DND-41 (cell line): ENCODE measurements at regions not wholly inside any gene's neighbourhood (a gene's known extent, or its start where the extent isn't known, plus 50 kb on each side); places are given as distances from the start of the nearest gene placed in this dataset.

Experiments used
- ATAC-seq: fragments of 200-7000 bp; cut with Tn5 transposase; 3 replicates; pipeline ENCODE4 v1.9.1; 2021; ENCODE audit warnings: low read depth; ENCODE audit not compliant: insufficient read depth
- DNase-seq: peaks from one replicate; pipeline ENCODE4 v3.0.0-alpha.2; 2020
- H2AFZ ChIP-seq: 2 replicates; pipeline ENCODE4 v1.6.0; 2012; ENCODE audit warnings: low read depth, low read length
- H3K27ac ChIP-seq: 2 replicates; pipeline ENCODE4 v1.5.1; 2012; ENCODE audit warnings: low read length, inconsistent platforms
- H3K27me3 ChIP-seq: fragments of 200-600 bp; sonication (generic); 2 replicates; pipeline ENCODE4 v1.6.0; 2012; ENCODE audit warnings: low read length, mild to moderate bottlenecking, inconsistent platforms; ENCODE audit not compliant: insufficient read depth, poor library complexity
- H3K36me3 ChIP-seq: 2 replicates; pipeline ENCODE4 v1.5.1; 2012; ENCODE audit warnings: low read length, inconsistent platforms; ENCODE audit not compliant: insufficient read depth
- H3K4me1 ChIP-seq: 2 replicates; pipeline ENCODE4 v1.5.1; 2012; ENCODE audit warnings: mild to moderate bottlenecking, low read length; ENCODE audit not compliant: insufficient read depth
- H3K4me2 ChIP-seq: 2 replicates; pipeline ENCODE4 v1.6.0; 2012; ENCODE audit warnings: mild to moderate bottlenecking, moderate library complexity, low read length, inconsistent platforms; ENCODE audit not compliant: insufficient read depth
- H3K4me3 ChIP-seq, 2 experiments: fragments of 200-600 bp in 1 of 2; shearing (Covaris generic) in 1 of 2; 2 replicates each; pipeline ENCODE4 v1.5.1; 2012 to 2016; ENCODE audit warnings: inconsistent platforms in 2 of 2, low read length in 2 of 2, mild to moderate bottlenecking in 2 of 2, low read depth in 1 of 2, moderate library complexity in 1 of 2
- H3K79me2 ChIP-seq: 2 replicates; pipeline ENCODE4 v1.6.0; 2012; ENCODE audit warnings: low read length, inconsistent platforms; ENCODE audit not compliant: insufficient read depth
- H3K9ac ChIP-seq: 2 replicates; pipeline ENCODE4 v1.6.0; 2012; ENCODE audit warnings: low read depth, mild to moderate bottlenecking, inconsistent platforms, low read length, moderate library complexity
- H3K9me3 ChIP-seq: 2 replicates; pipeline ENCODE4 v1.5.1; 2012; ENCODE audit warnings: low read length, moderate library complexity, mild to moderate bottlenecking, inconsistent platforms; ENCODE audit not compliant: insufficient read depth, severe bottlenecking
- H4K20me1 ChIP-seq: 2 replicates; pipeline ENCODE4 v1.6.0; 2012; ENCODE audit warnings: low read length; ENCODE audit not compliant: insufficient read depth
- CTCF ChIP-seq: IDR thresholded peaks from 2 replicates; pipeline ENCODE4 v1.5.1; 2012; ENCODE audit warnings: borderline replicate concordance, low read length, moderate library complexity, mild to moderate bottlenecking; ENCODE audit not compliant: poor library complexity, severe bottlenecking; ENCODE audit errors: extremely low read depth
- EZH2 ChIP-seq: IDR thresholded peaks from 3 replicates; pipeline ENCODE4 v1.6.1; 2012; ENCODE audit warnings: borderline replicate concordance, low read depth, mild to moderate bottlenecking, moderate library complexity, low read length, inconsistent platforms; ENCODE audit not compliant: severe bottlenecking

DNA sequence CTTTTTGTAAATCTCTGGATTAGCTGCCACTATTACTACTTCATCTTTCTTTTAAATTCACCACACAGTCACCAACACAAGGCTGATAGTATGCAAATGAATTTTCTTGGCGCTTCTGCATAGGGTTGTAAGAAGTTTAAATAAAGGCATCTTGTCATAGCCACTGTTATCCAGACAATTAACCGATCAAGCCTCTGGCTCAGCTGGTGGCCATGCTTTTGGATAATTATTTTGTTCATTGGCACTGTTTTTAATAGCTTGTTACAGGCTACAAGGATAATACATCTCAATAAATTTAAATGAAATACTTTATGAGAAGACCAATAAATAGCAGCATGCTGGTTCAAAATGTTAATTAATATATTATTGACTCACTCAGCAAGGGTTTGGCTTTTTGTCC lies 1261.0 kb downstream of the FAM181B start:
- DNase-seq, result no peak
- H3K36me3 ChIP-seq, result no peaks in the 10 kb centered on the region
- TF ChIP-seq EZH2, result no peak
- no peak for TF ChIP-seq CTCF
- no peaks in the 10 kb centered on the region for H3K27me3 ChIP-seq
- H3K4me1 ChIP-seq, result no peaks in the 10 kb centered on the region
- H3K4me2 ChIP-seq, result no peak overlapping the region
- no peak overlapping the region for H3K9ac ChIP-seq
- H3K4me3 ChIP-seq, result no peak overlapping the region
- no peak overlapping the region for H2AFZ ChIP-seq
- no peak for ATAC-seq
- no peak overlapping the region for H3K27ac ChIP-seq
- no peaks in the 10 kb centered on the region for H4K20me1 ChIP-seq
- H3K79me2 ChIP-seq, result no peaks in the 10 kb centered on the region
- no peaks in the 10 kb centered on the region for H3K9me3 ChIP-seq

- no peak overlapping the region for H3K4me2 ChIP-seq
- TF ChIP-seq EZH2, result no peak
- TF ChIP-seq CTCF, result no peak
- no peak overlapping the region for H2AFZ ChIP-seq
- H3K4me1 ChIP-seq, result no peaks in the 10 kb centered on the region
- H3K9ac ChIP-seq, result no peak overlapping the region
- no peaks in the 10 kb centered on the region for H3K79me2 ChIP-seq
- no peaks in the 10 kb centered on the region for H3K36me3 ChIP-seq
- DNase-seq (no peak), ATAC-seq (no peak)
- no peak overlapping the region for H3K4me3 ChIP-seq
- no peaks in the 10 kb centered on the region for H4K20me1 ChIP-seq
- H3K9me3 ChIP-seq, result no peaks in the 10 kb centered on the region
- no peak overlapping the region for H3K27ac ChIP-seq
- H3K27me3 ChIP-seq, result no peaks in the 10 kb centered on the region
Observed at GRCh38 chr11:81470446-81470845, 1263.2 kb downstream of the FAM181B start.

- no peak for DNase-seq
- Histone ChIP-seq H3K4me3 (no peak overlapping the region), H3K4me2 (no peak overlapping the region), H3K9ac (no peak overlapping the region), H3K4me1 (no peaks in the 10 kb centered on the region), H3K27ac (no peak overlapping the region), H2AFZ (no peak overlapping the region), H3K36me3 (no peaks in the 10 kb centered on the region), H3K27me3 (no peaks in the 10 kb centered on the region), H3K9me3 (no peaks in the 10 kb centered on the region), H3K79me2 (no peaks in the 10 kb centered on the region), H4K20me1 (no peaks in the 10 kb centered on the region)
- TF ChIP-seq EZH2 (no peak), CTCF (no peak)
- ATAC-seq, result no peak
Observed at GRCh38 chr11:81459766-81460306, 1273.8 kb downstream of the FAM181B start.
